Upper lobe of left lung (tissue), 4 donors: ENCODE measurements at regions not wholly inside any gene's neighbourhood (a gene's known extent, or its start where the extent isn't known, plus 50 kb on each side); places are given as distances from the start of the nearest gene placed in this dataset.

Source experiments
- POLR2A ChIP-seq, 4 donors: fragments of 450-650 bp; IDR thresholded peaks; one replicate each; pipeline ENCODE4 v1.5.1; 2016 to 2017; ENCODE audit warnings: antibody characterized with exemption in 4 of 4, mild to moderate bottlenecking in 2 of 4
- TF ChIP-seq, protein P1 (sequence below), 6 experiments: fragments of 450-650 bp in 4 of 6; fragments of 200-600 bp in 2 of 6; sonication (generic) in 2 of 6; IDR thresholded peaks; one replicate each; pipeline ENCODE4 v1.5.1; 2016 to 2019; ENCODE audit warnings: antibody characterized with exemption in 6 of 6

DNA sequence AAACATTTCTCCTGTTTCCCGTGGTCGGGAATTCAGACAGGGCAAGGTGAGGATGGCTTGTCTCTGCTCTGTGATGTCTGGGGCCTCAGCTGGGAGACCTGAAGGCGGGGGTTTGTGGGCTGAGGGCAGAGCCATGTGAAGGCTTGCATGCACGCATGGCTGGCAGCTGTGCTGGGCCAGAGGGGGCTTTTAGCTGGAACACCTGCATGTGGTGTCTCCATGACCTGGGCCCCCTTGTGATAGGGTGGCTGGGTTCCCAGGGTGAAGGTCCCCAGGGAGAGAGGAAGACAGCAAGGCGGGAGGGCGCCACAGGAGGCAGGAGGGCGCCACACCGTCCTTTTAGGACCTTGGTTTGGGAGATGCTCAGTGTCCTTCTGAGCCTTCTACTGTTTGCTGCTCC lies 101.6 kb upstream of the PRR23E start:
- TF ChIP-seq POLR2A (IDR thresholded peaks at IDR 0.05) = no peak
- TF ChIP-seq, protein P1, sequence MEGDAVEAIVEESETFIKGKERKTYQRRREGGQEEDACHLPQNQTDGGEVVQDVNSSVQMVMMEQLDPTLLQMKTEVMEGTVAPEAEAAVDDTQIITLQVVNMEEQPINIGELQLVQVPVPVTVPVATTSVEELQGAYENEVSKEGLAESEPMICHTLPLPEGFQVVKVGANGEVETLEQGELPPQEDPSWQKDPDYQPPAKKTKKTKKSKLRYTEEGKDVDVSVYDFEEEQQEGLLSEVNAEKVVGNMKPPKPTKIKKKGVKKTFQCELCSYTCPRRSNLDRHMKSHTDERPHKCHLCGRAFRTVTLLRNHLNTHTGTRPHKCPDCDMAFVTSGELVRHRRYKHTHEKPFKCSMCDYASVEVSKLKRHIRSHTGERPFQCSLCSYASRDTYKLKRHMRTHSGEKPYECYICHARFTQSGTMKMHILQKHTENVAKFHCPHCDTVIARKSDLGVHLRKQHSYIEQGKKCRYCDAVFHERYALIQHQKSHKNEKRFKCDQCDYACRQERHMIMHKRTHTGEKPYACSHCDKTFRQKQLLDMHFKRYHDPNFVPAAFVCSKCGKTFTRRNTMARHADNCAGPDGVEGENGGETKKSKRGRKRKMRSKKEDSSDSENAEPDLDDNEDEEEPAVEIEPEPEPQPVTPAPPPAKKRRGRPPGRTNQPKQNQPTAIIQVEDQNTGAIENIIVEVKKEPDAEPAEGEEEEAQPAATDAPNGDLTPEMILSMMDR (IDR thresholded peaks at IDR 0.05) = no peak
